HL-60/S4 (cell line): ENCODE measurements at regions not wholly inside any gene's neighbourhood (a gene's known extent, or its start where the extent isn't known, plus 50 kb on each side); places are given as distances from the start of the nearest gene placed in this dataset.
"Not testable (repeated sequence)": the region's sequence is repeated elsewhere in the genome, so short reads cannot be mapped to it uniquely, and the experiment has no call there.

Experiments
- in situ Hi-C: fragments of 300-500 bp; cut with MboI; formaldehyde crosslinking; loops from 2 replicates; pipeline ENCODE4 v1.14.3; 2022; ENCODE audit warnings: low sequenced_read_pairs

DNA sequence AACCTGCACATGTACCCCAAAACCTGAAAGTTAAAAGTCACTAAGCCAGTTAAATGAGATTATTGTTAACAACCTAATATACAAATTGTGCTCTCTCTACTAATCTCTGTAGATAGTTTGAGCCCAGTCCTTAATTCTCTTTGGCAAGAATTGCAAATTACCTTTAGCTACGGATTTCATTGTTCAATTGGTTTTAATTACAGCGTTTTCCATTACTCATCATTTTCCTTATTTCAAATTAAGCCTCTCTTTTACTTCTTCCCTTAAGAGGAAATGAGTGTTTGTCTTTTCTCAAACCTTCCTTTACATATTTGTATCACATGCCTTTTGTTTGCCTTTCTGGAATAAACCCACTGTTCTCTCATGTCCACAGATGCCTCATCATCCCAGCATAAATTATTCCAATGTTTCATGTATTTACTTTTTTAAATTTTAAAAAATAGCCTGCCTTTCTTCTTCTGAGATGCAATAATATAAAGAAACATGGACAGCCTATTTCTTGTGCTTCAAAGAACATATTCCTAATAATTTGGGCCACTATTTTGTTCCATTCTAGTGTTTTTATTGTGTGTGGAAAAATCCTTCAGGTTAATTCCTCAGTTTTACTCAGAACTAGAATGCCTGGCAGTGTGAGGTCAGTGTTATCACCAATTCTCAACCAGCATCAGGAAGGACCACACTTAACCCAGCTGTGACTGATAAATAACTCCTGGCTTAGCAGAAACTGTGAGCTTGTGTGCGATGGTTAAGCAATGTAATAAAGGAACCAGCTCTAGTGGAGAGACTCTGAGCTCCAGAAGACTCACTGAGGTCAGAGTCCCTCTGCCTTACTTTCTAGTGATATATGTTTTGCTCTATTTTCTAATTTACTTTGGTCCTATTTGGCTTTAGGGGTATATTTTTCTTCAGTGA is 600.5 kb downstream of the LTN1 start:
- in situ Hi-C loops = no loop called here

DNA sequence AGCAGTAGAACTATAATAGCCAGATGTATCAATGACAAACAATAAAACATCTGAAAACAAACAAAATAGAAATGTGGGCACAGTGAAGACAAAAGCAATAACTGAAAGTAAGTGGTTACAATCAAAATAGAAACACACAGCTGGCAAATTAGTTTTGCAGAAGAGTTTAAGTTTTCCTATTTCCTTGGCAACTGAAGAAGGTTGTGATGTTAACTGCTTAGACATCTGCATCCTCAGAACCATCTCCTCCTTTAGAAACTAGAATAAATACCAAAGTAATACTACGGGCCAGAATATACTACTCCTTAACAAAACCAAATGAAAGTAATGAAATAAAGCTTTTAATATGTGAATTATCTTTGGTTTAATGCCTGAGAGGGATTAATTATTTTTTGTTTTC is 605.5 kb downstream of the LTN1 start:
- in situ Hi-C loops = no loop called here

GRCh38 chr21:28385845-28386244 is 606.8 kb downstream of the LTN1 start:
- in situ Hi-C loops = no loop called here

- in situ Hi-C loops = not testable (repeated sequence)
Observed at GRCh38 chr21:28381000-28381745, 611.5 kb downstream of the LTN1 start.

- in situ Hi-C loops = no loop called here
Observed at GRCh38 chr21:28380241-28380640, 612.4 kb downstream of the LTN1 start.

DNA sequence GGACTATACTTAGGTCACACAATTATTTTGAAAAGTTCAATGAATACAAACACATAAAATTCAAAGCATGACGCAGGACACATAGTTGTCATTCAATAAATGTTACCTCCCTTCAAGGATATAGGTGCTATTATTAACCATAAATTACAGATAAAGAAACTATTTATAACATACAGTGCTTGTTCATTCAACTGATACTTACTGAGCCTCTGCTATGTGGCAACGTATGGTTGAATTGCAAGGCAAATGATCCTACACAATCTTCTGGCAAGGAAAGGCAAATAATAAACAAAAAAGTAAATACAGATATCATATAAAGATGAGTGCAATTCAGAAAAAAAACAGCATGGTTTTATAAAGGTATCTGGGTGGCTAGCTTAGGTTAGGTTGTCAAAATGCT is 614.7 kb downstream of the LTN1 start:
- in situ Hi-C loops = no loop called here

DNA sequence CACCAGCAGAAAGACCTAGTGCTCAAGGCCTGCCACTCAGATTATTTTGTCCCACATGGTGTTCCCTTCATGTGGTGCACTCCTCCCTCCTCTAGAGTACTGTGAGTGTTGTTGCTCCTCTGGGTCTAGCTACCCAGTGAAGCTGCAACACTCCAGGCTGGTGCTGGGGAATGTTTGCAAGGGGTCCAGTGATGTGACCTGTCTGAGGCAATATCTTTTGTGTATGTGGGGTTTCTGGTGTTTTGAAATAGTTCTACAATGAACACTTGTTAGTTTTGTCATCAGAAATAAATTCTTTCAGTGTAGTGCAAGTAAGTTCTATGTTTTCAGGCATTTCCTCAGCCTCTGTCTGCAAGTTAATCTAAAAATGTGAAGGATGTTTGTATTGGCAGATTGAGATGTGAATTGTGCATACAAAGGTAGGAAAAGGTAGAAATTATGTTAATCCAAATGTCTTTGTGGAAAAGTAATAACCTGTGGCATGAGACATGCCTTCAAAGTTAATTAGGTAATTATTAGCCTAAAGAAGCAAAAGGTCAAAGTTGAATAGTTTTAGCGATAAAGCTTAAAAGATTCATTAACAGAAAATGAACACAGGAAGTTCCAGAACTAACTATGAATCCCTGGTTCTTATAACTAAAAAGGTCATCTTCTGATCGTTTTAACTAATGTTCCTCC is 616.8 kb downstream of the LTN1 start:
- in situ Hi-C loops = no loop called here

DNA sequence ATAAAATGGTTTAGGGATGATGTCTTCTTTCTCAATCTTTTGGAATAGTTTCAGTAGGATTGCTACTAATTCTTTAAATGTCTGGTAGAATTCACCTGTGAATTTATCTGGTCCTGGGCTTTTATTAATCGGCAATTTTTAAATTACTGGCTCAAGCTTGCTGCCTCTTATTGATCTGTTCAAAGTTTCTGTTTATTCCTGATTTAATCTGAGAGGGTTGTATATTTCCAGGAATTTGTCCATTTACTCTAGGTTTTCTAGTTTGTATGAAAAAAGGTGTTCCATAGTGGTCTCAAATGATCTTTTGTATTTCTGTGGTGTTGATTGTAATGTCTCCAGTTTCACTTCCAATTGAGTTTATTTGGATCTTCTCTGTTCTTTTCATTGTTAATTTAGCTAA is 617.8 kb downstream of the LTN1 start:
- in situ Hi-C loops = no loop called here

GRCh38 chr21:28371713-28372112 is 621.0 kb downstream of the LTN1 start:
- in situ Hi-C loops = no loop called here

- in situ Hi-C loops = no loop called here
Observed at GRCh38 chr21:28359300-28359699, 633.4 kb downstream of the LTN1 start.

- in situ Hi-C loops = no loop called here
Observed at GRCh38 chr21:28358702-28359101, 634.0 kb downstream of the LTN1 start.

DNA sequence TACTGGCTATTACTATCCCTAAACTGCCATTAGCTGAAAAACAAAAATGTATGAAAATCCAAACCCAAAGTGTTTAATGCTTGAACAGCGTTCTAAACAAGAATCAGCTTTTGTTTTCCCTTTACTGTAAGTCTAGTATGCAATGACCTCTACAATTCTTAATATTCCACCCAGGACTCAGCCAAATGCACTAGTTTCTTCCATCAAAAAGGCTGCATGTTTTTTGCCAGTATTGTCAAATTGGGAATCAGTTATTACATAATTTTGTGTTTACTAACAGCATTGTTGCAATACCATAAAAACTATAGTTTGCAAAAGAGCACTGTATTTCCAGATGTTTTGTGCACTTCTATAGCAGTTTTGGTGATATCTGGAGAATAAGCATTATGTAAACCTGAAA is 634.5 kb downstream of the LTN1 start:
- in situ Hi-C loops = no loop called here

DNA sequence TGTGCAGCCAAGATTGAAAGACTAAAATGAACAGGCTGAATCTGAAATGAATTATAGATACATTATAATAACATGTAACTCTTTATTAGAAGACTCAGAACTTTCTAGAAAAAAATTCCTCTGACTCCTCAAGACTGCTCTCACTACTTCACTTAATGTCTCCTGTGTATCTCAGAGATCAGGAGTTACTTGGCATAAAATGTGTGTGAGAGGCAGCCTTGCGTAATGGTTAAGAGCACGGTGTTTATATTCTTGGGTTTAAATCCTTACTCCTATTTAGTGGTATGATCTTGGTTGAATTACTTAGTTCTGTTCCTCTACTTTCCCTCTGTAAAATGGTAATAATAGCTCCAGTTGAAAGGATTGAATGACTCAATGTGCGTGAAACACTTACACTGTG is 634.9 kb downstream of the LTN1 start:
- in situ Hi-C loops = no loop called here

DNA sequence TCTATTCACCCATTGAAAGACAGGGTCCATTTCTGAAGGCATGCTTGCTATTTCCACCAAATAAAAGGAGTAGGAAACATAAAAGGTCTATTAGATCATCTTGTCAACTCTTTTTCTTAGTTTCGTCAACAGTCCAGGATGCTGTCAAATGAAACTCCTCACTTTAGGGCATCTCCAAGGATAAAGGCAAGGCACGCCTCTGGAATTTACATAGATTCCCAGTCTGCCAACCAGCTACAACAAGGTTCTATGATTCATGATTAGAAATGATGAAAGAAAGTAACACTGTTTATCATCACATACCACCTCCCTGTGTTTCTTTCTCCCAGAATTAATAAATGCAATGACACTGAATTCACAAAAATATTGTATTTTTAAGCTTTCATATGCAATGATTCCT is 636.3 kb downstream of the LTN1 start:
- in situ Hi-C loops = no loop called here

DNA sequence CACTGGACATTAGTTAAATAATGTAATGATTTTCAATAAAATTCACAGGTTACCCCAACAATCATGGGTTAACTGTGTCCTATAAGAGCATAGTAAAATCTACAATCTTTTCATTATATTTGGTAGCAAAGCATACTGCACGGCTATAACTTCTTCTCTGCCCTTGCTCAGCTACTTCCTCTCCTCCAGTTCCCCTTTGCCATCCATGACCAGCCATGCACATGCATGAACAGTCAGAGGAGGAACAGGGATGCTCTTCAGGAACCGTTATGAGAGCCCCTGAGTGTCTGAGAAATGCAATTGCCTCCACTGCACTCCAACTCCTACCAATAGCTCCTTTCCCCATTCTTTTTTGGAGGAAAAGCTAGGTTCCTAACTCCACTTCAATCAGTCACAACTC is 646.7 kb downstream of the LTN1 start:
- in situ Hi-C loops = no loop called here

DNA sequence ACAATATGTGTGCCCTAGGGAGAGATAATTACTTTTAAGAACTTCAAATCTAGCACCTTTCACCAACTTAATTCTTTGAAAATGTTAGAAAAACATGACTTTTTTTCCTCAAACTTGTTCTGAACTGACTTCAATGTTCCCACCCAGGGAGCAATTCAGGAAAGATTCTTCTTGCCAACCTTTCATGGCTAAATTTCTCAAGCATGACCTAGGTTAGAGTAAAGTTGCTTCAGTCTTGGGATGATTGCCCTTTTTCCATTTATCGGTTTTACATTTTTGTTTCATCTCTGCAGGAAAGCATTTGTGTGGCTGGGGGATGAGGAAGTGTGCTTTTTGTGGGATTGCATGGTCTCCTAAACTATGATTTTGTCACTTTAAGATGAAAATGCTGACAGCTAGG is 647.7 kb downstream of the LTN1 start:
- in situ Hi-C loops = no loop called here

DNA sequence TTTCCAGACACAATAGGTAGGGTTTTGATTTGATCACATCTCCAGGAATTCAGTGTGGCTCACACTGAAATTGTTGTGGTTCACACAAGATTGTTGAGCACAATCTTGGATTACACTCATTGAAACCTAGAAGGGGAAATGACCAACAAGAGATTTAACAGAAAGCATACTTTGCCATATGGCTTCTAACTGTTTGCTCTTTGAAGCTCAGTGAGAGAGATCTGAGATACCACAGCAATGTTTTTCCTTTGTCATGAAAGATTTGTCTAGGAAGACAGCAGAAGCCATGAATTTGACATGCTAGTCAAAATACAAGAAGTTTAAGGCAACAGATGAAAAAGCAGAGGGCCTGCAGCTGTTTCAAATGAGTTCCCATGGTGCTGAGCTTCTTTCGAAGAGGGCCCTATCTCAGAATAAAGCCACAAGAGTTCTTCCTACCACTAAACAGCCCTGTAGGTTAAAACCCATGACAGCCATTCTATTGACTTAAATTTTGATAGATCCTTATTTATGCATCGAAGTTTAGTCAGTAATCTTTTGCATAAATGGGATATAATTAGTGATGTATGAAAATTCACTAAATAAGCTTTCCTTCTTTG is 650.4 kb downstream of the LTN1 start:
- in situ Hi-C loops = no loop called here

DNA sequence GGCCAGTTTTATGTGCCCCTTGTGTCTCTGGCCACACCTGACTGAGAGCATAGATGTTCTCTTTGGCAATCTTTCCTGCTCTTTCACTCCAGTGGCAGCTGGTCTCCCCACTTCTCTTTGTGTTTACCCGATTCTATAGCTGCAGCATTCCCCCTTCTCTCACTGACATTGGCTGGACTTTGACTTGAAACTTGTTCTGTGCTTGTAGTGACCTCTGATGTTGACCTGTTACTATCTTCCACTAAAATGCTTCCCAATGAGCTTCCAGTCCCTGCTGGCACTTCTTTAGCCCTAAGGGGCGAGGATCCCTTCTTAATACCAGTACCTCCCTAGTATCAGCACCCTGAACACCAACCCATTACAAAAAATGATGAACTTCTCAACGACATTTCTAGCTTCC is 653.3 kb downstream of the LTN1 start:
- in situ Hi-C loops = no loop called here

DNA sequence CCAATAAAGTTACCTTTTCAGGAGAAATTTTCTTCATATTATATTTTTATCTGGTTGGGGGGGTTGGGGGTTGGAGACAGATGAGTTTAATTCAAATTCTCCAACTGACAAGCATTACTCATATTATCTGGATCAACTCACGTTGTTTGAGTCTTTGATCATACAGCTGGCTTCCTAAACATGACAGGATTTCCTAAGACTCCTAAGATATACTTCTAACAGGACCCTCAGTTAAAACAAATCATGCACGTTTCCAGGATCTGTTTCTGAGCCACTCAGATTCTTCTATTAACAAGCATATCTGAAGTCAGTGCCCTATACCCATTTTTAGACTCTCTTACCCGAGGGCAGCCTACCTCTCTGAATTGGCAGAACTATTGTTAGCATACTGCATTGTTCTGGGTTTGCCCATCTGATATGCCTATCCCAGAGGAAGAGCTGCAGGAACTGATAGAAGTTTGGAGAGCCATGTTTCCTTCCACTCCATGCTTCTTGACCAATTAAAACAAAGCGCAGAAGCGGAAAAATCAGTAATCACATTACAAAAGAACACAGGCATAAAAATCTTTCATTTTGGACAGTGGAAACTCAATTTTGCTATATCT is 653.9 kb downstream of the LTN1 start:
- in situ Hi-C loops = no loop called here

GRCh38 chr21:28337315-28337714 is 655.4 kb downstream of the LTN1 start:
- in situ Hi-C loops = no loop called here

- in situ Hi-C loops = no loop called here
Observed at GRCh38 chr21:28336314-28336713, 656.4 kb downstream of the LTN1 start.
